ENCODE measurements at regions not wholly inside any gene's neighbourhood (a gene's known extent, or its start where the extent isn't known, plus 50 kb on each side); places are given as distances from the start of the nearest gene placed in this dataset.

- TF ChIP-seq EP300 (IDR thresholded peaks at IDR 0.05) (no peak), CTCF (IDR thresholded peaks at IDR 0.05) (no peak), POLR2AphosphoS5 (IDR thresholded peaks at IDR 0.05) (no peak)
Observed at GRCh38 chr11:90423378-90423777, 200.5 kb upstream of the CHORDC1 start.
